ENCODE measurements at regions not wholly inside any gene's neighbourhood (a gene's known extent, or its start where the extent isn't known, plus 50 kb on each side); places are given as distances from the start of the nearest gene placed in this dataset.

DNA sequence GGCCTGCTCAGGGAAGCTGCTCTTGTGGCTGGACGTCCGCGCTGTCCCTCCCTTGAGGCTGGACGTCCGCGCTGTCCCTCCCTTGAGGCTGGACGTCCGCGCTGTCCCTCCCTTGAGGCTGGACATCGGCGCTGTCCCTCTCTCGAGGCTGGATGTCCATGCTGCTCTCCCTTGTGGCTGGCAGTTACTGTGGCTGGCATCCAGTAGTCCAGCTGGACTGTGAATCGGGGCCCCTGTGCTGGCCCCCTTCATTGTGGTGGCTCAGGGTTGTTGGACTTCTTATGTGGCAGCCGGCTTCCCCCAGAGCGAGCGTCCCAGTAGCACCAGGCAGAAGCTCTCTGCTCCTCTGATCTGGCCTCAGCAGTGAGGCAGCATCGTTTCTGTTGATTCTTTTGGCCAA is 141.5 kb downstream of the IRF8 start:
- ChIA-PET POLR2A (no interaction called here), CTCF (no interaction called here)
- DNase-seq, result peak in 1 of 2 experiments; percentile 9
- Histone ChIP-seq H3K36me3 (ENCODE audit: control insufficient read depth, insufficient read depth, low read length) (no peaks in the 10 kb centered on the region), H3K9me3 (no peaks in the 10 kb centered on the region), H3K4me3 (ENCODE audit: low read depth, low read length) (no peak overlapping the region), H3K4me1 (peaks cover 7% of the 10 kb centered on the region), H3K27me3 (replicated peaks; ENCODE audit: control insufficient read depth, insufficient read depth, low read length) (no peaks in the 10 kb centered on the region)
- H3K27me3 Mint-ChIP-seq (ENCODE audit: insufficient read depth, unreplicated experiment), result no peaks in the 10 kb centered on the region
- no peak overlapping the region for H3K27ac Mint-ChIP-seq (ENCODE audit: unreplicated experiment)
- TF ChIP-seq, protein P1, sequence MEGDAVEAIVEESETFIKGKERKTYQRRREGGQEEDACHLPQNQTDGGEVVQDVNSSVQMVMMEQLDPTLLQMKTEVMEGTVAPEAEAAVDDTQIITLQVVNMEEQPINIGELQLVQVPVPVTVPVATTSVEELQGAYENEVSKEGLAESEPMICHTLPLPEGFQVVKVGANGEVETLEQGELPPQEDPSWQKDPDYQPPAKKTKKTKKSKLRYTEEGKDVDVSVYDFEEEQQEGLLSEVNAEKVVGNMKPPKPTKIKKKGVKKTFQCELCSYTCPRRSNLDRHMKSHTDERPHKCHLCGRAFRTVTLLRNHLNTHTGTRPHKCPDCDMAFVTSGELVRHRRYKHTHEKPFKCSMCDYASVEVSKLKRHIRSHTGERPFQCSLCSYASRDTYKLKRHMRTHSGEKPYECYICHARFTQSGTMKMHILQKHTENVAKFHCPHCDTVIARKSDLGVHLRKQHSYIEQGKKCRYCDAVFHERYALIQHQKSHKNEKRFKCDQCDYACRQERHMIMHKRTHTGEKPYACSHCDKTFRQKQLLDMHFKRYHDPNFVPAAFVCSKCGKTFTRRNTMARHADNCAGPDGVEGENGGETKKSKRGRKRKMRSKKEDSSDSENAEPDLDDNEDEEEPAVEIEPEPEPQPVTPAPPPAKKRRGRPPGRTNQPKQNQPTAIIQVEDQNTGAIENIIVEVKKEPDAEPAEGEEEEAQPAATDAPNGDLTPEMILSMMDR (IDR thresholded peaks at IDR 0.05; ENCODE audit: insufficient read depth in 1 of 2, low read depth in 1 of 2, low read length in 1 of 2, severe bottlenecking in 1 of 2, unreplicated experiment in 1 of 2), result no peak
- no peaks in the 10 kb centered on the region for H3K4me1 Mint-ChIP-seq (ENCODE audit: low read depth, unreplicated experiment)
- intact Hi-C loops (cut with micrococcal nuclease; ENCODE audit: unreplicated experiment), result no loop called here
- no TSS peak for BruUV-seq (replicated peaks)
- H3K36me3 Mint-ChIP-seq (ENCODE audit: insufficient read depth, unreplicated experiment), result no peaks in the 10 kb centered on the region
- no peak overlapping the region for H3K4me3 Mint-ChIP-seq (ENCODE audit: unreplicated experiment)
- no peaks in the 10 kb centered on the region for H3K9me3 Mint-ChIP-seq (ENCODE audit: unreplicated experiment)

DNA sequence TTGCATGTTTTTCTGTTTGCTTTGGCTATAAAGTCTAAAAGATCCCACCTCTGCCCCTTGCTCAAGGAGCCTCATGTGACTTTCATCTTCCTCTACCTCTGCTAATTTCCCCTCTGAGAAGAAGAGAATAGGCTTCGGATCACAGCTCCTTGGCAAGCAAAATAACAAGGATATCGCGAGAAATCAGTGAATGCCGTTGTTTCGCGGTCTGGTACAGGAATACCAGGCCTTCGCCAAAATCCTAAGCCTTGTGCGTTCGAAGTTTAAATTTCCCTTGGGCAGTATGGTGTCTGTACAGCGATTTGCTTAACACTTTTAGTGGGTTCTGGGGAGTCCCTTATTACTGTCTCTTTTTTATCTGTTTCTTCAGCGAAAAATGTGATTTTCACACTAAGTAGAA is 142.3 kb downstream of the IRF8 start:
- Mint-ChIP-seq H3K36me3 (ENCODE audit: insufficient read depth, unreplicated experiment) (no peaks in the 10 kb centered on the region), H3K9me3 (ENCODE audit: unreplicated experiment) (no peaks in the 10 kb centered on the region), H3K27me3 (ENCODE audit: insufficient read depth, unreplicated experiment) (no peaks in the 10 kb centered on the region), H3K4me3 (ENCODE audit: unreplicated experiment) (no peak overlapping the region), H3K27ac (ENCODE audit: unreplicated experiment) (no peak overlapping the region), H3K4me1 (ENCODE audit: low read depth, unreplicated experiment) (peaks cover 3% of the 10 kb centered on the region)
- ChIA-PET CTCF (no interaction called here), POLR2A (no interaction called here)
- H3K4me1 ChIP-seq, result peaks cover 14% of the 10 kb centered on the region
- intact Hi-C loops (cut with micrococcal nuclease; ENCODE audit: unreplicated experiment), result no loop called here
- no peaks in the 10 kb centered on the region for H3K9me3 ChIP-seq
- TF ChIP-seq, protein P1 (IDR thresholded peaks at IDR 0.05; ENCODE audit: insufficient read depth in 1 of 2, low read depth in 1 of 2, low read length in 1 of 2, severe bottlenecking in 1 of 2, unreplicated experiment in 1 of 2), result no peak
- no peaks in the 10 kb centered on the region for H3K27me3 ChIP-seq (replicated peaks; ENCODE audit: control insufficient read depth, insufficient read depth, low read length)
- no peak overlapping the region for H3K4me3 ChIP-seq (ENCODE audit: low read depth, low read length)
- no peak for DNase-seq
- BruUV-seq (replicated peaks), result no TSS peak
- no peaks in the 10 kb centered on the region for H3K36me3 ChIP-seq (ENCODE audit: control insufficient read depth, insufficient read depth, low read length)

DNA sequence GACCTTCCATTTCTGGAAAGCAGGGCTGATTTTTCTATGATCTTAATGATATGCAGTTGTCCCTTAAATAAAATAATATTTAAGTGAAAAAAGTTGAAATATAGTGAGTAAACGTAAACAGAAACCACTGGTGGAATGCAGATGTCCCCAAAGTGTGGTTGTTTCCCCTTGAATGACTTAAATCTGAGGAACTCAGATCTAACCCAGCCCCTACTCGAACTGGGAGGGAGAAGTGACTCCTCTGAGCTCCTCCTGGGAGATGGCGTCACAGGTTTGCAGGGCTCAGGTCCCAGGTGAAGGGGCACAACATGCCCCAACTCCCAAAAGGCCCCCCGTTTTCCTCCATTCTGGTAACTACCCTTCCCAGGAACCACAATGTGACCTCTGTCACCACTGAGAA is 142.8 kb downstream of the IRF8 start:
- Mint-ChIP-seq H3K4me3 (ENCODE audit: unreplicated experiment) (no peak overlapping the region), H3K27me3 (ENCODE audit: insufficient read depth, unreplicated experiment) (no peaks in the 10 kb centered on the region), H3K27ac (ENCODE audit: unreplicated experiment) (no peak overlapping the region), H3K4me1 (ENCODE audit: low read depth, unreplicated experiment) (peaks cover 9% of the 10 kb centered on the region), H3K36me3 (ENCODE audit: insufficient read depth, unreplicated experiment) (no peaks in the 10 kb centered on the region), H3K9me3 (ENCODE audit: unreplicated experiment) (no peaks in the 10 kb centered on the region)
- intact Hi-C loops (cut with micrococcal nuclease; ENCODE audit: unreplicated experiment), result no loop called here
- BruUV-seq (replicated peaks), result no TSS peak
- H3K27me3 ChIP-seq (replicated peaks; ENCODE audit: control insufficient read depth, insufficient read depth, low read length), result no peaks in the 10 kb centered on the region
- H3K4me1 ChIP-seq, result peaks cover 20% of the 10 kb centered on the region
- no peaks in the 10 kb centered on the region for H3K9me3 ChIP-seq
- ChIA-PET CTCF (no interaction called here), POLR2A (no interaction called here)
- DNase-seq, result peak in 1 of 2 experiments; percentile 14
- TF ChIP-seq, protein P1 (IDR thresholded peaks at IDR 0.05; ENCODE audit: insufficient read depth in 1 of 2, low read depth in 1 of 2, low read length in 1 of 2, severe bottlenecking in 1 of 2, unreplicated experiment in 1 of 2), result no peak
- no peak overlapping the region for H3K4me3 ChIP-seq (ENCODE audit: low read depth, low read length)
- H3K36me3 ChIP-seq (ENCODE audit: control insufficient read depth, insufficient read depth, low read length), result no peaks in the 10 kb centered on the region
